Upper lobe of right lung (tissue), 1 donor: ENCODE measurements at regions not wholly inside any gene's neighbourhood (a gene's known extent, or its start where the extent isn't known, plus 50 kb on each side); places are given as distances from the start of the nearest gene placed in this dataset.
"Not testable (repeated sequence)": the region's sequence is repeated elsewhere in the genome, so short reads cannot be mapped to it uniquely, and the experiment has no call there.

ENCODE experiments used
- ATAC-seq: fragments of 200-7000 bp; cut with Tn5 transposase; one replicate; pipeline ENCODE4 v1.9.1; 2020; ENCODE audit warnings: mild to moderate bottlenecking, moderate library complexity
- DNase-seq: peaks from one replicate; pipeline ENCODE4 v3.0.0-alpha.2; 2020
- H3K27ac ChIP-seq: fragments of 200-600 bp; one replicate; pipeline ENCODE4 v1.8.0; 2022
- H3K27me3 ChIP-seq: fragments of 200-600 bp; one replicate; pipeline ENCODE4 v1.8.0; 2022; ENCODE audit warnings: mild to moderate bottlenecking
- H3K36me3 ChIP-seq: fragments of 200-600 bp; one replicate; pipeline ENCODE4 v1.8.0; 2022
- H3K4me1 ChIP-seq: fragments of 200-600 bp; one replicate; pipeline ENCODE4 v1.8.0; 2022
- H3K4me3 ChIP-seq: fragments of 200-600 bp; one replicate; pipeline ENCODE4 v1.8.0; 2022; ENCODE audit warnings: mild to moderate bottlenecking
- H3K9me3 ChIP-seq: fragments of 200-600 bp; one replicate; pipeline ENCODE4 v1.8.0; 2022
- intact Hi-C: fragments of 100-400 bp; cut with DNase I; formaldehyde crosslinking; loops from one replicate; pipeline ENCODE4 v1.11.0; 2022
- TF ChIP-seq, protein P1 (sequence below): fragments of 200-600 bp; IDR thresholded peaks from one replicate; pipeline ENCODE4 v1.8.0; 2022; ENCODE audit warnings: antibody characterized with exemption
- donor health status: DM: no; HTN: yes; CAD: no; lungs with severe emphysema.

DNA sequence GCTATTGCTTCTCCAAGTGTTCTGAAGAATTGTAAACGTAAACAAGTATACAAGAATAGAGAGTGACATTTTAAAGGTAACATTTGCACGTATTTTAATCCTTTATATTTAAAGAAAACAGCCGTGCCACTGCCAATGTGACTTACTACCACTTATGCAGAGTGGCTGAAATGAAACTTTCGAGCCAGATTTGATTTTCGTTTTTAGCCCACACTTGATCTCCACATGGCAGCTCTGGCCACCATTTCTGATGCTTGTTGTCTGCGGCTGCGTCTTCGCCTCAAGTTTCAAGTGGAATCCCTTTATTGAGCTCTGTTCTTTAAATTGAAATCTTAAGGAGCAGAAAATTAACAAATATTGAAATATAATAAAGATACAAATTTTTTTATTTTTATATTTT, 70.0 kb downstream of the ELAPOR2 start:
- H3K27me3 ChIP-seq: no peaks in the 10 kb centered on the region

DNA sequence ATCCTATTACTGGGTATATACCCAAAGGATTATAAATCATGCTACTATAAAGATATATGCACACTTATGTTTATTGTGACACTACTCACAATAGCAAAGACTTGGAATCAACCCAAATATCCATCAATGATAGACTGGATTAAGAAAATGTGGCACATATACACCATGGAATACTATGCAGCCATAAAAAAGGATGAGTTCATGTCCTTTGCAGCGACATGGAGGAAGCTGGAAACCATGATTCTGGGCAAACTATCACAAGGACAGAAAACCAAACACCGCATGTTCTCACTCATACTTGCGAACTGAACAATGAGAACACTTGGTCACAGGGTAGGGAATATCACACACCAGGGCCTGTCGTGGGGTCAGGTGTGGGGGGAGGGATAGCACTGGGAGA, 71.6 kb downstream of the ELAPOR2 start:
- intact Hi-C loops, ATAC-seq, H3K4me1 ChIP-seq, DNase-seq, H3K36me3 ChIP-seq, H3K9me3 ChIP-seq, H3K4me3 ChIP-seq, H3K27ac ChIP-seq, H3K27me3 ChIP-seq: not testable (repeated sequence)

More for the DNA sequence above, 70.0 kb downstream of the ELAPOR2 start:
- H3K4me3 ChIP-seq: no peak overlapping the region
- ATAC-seq (no peak), DNase-seq (no peak)
- peaks cover 5% of the 10 kb centered on the region for H3K4me1 ChIP-seq
- intact Hi-C loops: no loop called here
- no peaks in the 10 kb centered on the region for H3K36me3 ChIP-seq
- TF ChIP-seq, protein P1, sequence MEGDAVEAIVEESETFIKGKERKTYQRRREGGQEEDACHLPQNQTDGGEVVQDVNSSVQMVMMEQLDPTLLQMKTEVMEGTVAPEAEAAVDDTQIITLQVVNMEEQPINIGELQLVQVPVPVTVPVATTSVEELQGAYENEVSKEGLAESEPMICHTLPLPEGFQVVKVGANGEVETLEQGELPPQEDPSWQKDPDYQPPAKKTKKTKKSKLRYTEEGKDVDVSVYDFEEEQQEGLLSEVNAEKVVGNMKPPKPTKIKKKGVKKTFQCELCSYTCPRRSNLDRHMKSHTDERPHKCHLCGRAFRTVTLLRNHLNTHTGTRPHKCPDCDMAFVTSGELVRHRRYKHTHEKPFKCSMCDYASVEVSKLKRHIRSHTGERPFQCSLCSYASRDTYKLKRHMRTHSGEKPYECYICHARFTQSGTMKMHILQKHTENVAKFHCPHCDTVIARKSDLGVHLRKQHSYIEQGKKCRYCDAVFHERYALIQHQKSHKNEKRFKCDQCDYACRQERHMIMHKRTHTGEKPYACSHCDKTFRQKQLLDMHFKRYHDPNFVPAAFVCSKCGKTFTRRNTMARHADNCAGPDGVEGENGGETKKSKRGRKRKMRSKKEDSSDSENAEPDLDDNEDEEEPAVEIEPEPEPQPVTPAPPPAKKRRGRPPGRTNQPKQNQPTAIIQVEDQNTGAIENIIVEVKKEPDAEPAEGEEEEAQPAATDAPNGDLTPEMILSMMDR: no peak
- H3K27ac ChIP-seq: no peak overlapping the region
- H3K9me3 ChIP-seq: no peaks in the 10 kb centered on the region

DNA sequence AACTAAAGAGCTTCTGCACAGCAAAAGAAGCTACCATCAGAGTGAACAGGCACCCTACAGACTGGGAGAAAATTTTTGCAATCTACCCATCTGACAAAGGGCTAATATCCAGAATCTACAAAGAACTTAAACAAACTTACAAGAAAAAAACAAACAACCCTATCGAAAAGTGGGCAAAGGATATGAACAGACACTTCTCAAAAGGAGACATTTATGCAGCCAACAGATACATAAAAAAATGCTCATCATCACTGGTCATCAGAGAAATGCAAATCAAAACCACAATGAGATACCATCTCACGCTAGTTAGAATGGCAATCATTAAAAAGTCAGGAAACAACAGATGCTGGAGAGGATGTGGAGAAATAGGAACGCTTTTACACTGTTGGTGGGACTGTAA, 72.1 kb downstream of the ELAPOR2 start:
- H3K27ac ChIP-seq, H3K4me3 ChIP-seq, H3K9me3 ChIP-seq, H3K36me3 ChIP-seq, H3K4me1 ChIP-seq, intact Hi-C loops, ATAC-seq, DNase-seq, H3K27me3 ChIP-seq: not testable (repeated sequence)

DNA sequence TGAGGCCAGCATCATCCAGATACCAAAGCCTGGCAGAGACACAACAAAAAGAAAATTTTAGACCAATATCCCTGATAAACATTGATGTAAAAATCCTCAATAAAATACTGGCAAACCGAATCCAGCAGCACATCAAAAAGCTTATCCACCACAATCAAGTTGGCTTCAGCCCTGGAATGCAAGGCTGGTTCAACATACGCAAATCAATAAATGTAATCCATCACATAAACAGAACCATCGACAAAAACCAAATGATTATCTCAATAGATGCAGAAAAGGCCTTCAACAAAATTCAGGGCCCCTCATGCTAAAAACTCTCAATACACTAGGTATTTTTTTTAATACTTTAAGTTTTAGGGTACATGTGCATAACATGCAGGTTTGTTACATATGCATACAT, 74.1 kb downstream of the ELAPOR2 start:
- H3K4me1 ChIP-seq, H3K4me3 ChIP-seq, H3K27me3 ChIP-seq, ATAC-seq, intact Hi-C loops, H3K9me3 ChIP-seq, H3K36me3 ChIP-seq, DNase-seq, H3K27ac ChIP-seq: not testable (repeated sequence)

DNA sequence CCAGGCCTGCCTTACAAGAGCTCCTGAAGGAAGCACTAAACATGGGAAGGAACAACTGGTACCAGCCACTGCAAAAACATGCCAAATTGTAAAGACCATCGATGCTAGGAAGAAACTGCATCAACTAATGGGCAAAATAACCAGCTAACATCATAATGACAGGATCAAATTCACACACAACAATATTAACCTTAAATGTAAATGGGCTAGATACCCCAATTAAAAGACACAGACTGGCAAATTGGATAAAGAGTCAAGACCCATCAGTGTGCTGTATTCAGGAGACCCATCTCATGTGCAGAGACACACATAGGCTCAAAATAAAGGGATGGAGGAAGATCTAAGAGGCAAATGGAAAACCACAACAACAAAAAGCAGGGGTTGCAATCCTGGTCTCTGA, 75.8 kb downstream of the ELAPOR2 start:
- H3K27ac ChIP-seq, H3K36me3 ChIP-seq, H3K9me3 ChIP-seq, intact Hi-C loops, H3K27me3 ChIP-seq, H3K4me1 ChIP-seq, H3K4me3 ChIP-seq, DNase-seq, ATAC-seq: not testable (repeated sequence)

DNA sequence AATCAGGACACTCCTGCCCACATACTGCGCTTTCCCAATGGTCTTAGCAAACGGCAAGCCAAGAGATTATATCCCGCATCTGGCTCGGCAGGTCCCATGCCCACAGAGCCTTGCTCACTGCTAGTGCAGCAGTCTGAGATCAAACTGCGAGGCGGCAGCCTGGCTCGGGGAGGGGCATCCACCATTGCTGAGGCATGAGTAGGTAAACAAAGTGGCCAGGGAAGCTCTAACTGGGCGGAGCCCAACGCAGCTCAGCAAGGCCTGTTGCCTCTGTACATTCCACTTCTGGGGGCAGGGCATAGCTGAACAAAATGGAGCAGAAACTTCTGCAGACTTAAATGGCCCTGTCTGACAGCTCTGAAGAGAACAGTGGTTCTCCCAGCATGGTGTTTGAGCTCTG, 77.5 kb downstream of the ELAPOR2 start:
- H3K27ac ChIP-seq, H3K27me3 ChIP-seq, H3K36me3 ChIP-seq, H3K9me3 ChIP-seq, ATAC-seq, H3K4me3 ChIP-seq, intact Hi-C loops, H3K4me1 ChIP-seq, DNase-seq: not testable (repeated sequence)

DNA sequence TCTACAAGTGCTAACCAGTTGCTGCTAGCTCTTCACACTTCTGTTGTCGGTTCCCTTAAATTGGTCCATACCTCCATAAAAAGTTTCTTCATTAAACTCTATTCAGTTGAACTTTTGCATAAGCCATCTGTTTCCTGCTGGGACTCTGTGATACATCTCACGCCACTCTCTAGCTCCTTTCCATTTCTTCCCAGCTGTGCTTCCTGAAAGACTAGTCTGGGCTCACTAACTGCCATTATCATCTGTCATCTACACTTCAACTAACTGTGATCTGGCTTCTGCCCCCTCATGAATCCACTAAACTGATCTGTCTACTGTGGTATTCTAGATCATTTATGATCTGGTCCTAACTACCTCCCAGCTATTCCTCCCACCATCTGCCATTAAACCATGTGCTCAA, 78.3 kb downstream of the ELAPOR2 start:
- H3K9me3 ChIP-seq: no peaks in the 10 kb centered on the region
- intact Hi-C loops: no loop called here
- TF ChIP-seq, protein P1: no peak
- no peaks in the 10 kb centered on the region for H3K36me3 ChIP-seq
- no peak overlapping the region for H3K27ac ChIP-seq
- H3K4me3 ChIP-seq: no peak overlapping the region
- no peaks in the 10 kb centered on the region for H3K4me1 ChIP-seq
- no peak for ATAC-seq
- DNase-seq: no peak
- H3K27me3 ChIP-seq: no peaks in the 10 kb centered on the region

DNA sequence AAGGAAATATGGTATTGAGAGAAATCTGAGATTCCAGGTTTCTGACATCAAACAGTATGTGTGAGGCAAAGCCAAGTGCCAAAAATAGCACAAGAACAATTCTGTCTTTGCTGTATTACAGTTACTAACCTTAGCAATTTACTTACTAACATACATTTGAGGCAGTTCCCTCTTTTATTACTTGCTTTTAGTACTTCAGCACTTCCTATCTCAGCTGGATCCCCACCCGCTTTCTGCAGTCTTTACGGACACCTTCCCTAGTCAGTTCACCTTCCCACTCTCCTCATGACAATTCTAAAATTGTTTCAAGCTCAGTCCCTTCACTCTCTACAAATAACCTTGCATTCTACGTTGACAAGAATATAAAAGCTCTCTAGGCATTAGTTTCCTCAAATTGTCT, 79.2 kb downstream of the ELAPOR2 start:
- no peaks in the 10 kb centered on the region for H3K27me3 ChIP-seq
- H3K36me3 ChIP-seq: no peaks in the 10 kb centered on the region
- intact Hi-C loops: no loop called here
- no peak overlapping the region for H3K27ac ChIP-seq
- no peaks in the 10 kb centered on the region for H3K4me1 ChIP-seq
- ATAC-seq: no peak
- DNase-seq: no peak
- TF ChIP-seq, protein P1: no peak
- H3K4me3 ChIP-seq: no peak overlapping the region
- H3K9me3 ChIP-seq: no peaks in the 10 kb centered on the region
